ENCODE measurements at regions not wholly inside any gene's neighbourhood (a gene's known extent, or its start where the extent isn't known, plus 50 kb on each side); places are given as distances from the start of the nearest gene placed in this dataset.

GRCh38 chr5:161093100-161093499 is 241.1 kb upstream of the ATP10B start:
- TF ChIP-seq GATA2 (IDR thresholded peaks at IDR 0.05; ENCODE audit: low read depth, low read length), result no peak
- TF ChIP-seq GATA3 (IDR thresholded peaks at IDR 0.05; ENCODE audit: low read depth, low read length), result no peak

- TF ChIP-seq GATA3 (IDR thresholded peaks at IDR 0.05; ENCODE audit: low read depth, low read length), result no peak
- no peak for TF ChIP-seq GATA2 (IDR thresholded peaks at IDR 0.05; ENCODE audit: low read depth, low read length)
Measured at GRCh38 chr5:161089569-161089968, 237.6 kb upstream of the ATP10B start.

- TF ChIP-seq GATA2 (IDR thresholded peaks at IDR 0.05; ENCODE audit: low read depth, low read length), result no peak
- no peak for TF ChIP-seq GATA3 (IDR thresholded peaks at IDR 0.05; ENCODE audit: low read depth, low read length)
Measured at GRCh38 chr5:161086461-161086860, 234.4 kb upstream of the ATP10B start.

GRCh38 chr5:161085056-161085455 is 233.0 kb upstream of the ATP10B start:
- TF ChIP-seq GATA2 (IDR thresholded peaks at IDR 0.05; ENCODE audit: low read depth, low read length), result no peak
- no peak for TF ChIP-seq GATA3 (IDR thresholded peaks at IDR 0.05; ENCODE audit: low read depth, low read length)

- TF ChIP-seq GATA2 (IDR thresholded peaks at IDR 0.05; ENCODE audit: low read depth, low read length), result no peak
Measured at GRCh38 chr5:161084115-161084514, 232.1 kb upstream of the ATP10B start.

GRCh38 chr5:161078793-161079192 is 226.8 kb upstream of the ATP10B start:
- TF ChIP-seq GATA2 (IDR thresholded peaks at IDR 0.05; ENCODE audit: low read depth, low read length), result no peak
- TF ChIP-seq GATA3 (IDR thresholded peaks at IDR 0.05; ENCODE audit: low read depth, low read length), result no peak

GRCh38 chr5:161077936-161078545 is 226.0 kb upstream of the ATP10B start:
- no peak for TF ChIP-seq GATA2 (IDR thresholded peaks at IDR 0.05; ENCODE audit: low read depth, low read length)
- no peak for TF ChIP-seq GATA3 (IDR thresholded peaks at IDR 0.05; ENCODE audit: low read depth, low read length)

- TF ChIP-seq GATA3 (IDR thresholded peaks at IDR 0.05; ENCODE audit: low read depth, low read length) (no peak), GATA2 (IDR thresholded peaks at IDR 0.05; ENCODE audit: low read depth, low read length) (no peak)
Measured at GRCh38 chr5:161077496-161077895, 225.5 kb upstream of the ATP10B start.

- TF ChIP-seq GATA3 (IDR thresholded peaks at IDR 0.05; ENCODE audit: low read depth, low read length) (no peak), GATA2 (IDR thresholded peaks at IDR 0.05; ENCODE audit: low read depth, low read length) (no peak)
Measured at GRCh38 chr5:161064781-161065180, 212.8 kb upstream of the ATP10B start.

- TF ChIP-seq GATA2 (IDR thresholded peaks at IDR 0.05; ENCODE audit: low read depth, low read length) (no peak), GATA3 (IDR thresholded peaks at IDR 0.05; ENCODE audit: low read depth, low read length) (no peak)
Measured at GRCh38 chr5:161064297-161064696, 212.3 kb upstream of the ATP10B start.

GRCh38 chr5:161058781-161059180 is 206.8 kb upstream of the ATP10B start:
- TF ChIP-seq GATA3 (IDR thresholded peaks at IDR 0.05; ENCODE audit: low read depth, low read length), result no peak
- no peak for TF ChIP-seq GATA2 (IDR thresholded peaks at IDR 0.05; ENCODE audit: low read depth, low read length)

- TF ChIP-seq GATA3 (IDR thresholded peaks at IDR 0.05; ENCODE audit: low read depth, low read length) (no peak), GATA2 (IDR thresholded peaks at IDR 0.05; ENCODE audit: low read depth, low read length) (no peak)
Measured at GRCh38 chr5:161051920-161052500, 200.0 kb upstream of the ATP10B start.

- TF ChIP-seq GATA3 (IDR thresholded peaks at IDR 0.05; ENCODE audit: low read depth, low read length), result no peak
- no peak for TF ChIP-seq GATA2 (IDR thresholded peaks at IDR 0.05; ENCODE audit: low read depth, low read length)
Measured at GRCh38 chr5:161047024-161047423, 195.0 kb upstream of the ATP10B start.

GRCh38 chr5:161042862-161043261 is 190.9 kb upstream of the ATP10B start:
- no peak for TF ChIP-seq GATA2 (IDR thresholded peaks at IDR 0.05; ENCODE audit: low read depth, low read length)
- TF ChIP-seq GATA3 (IDR thresholded peaks at IDR 0.05; ENCODE audit: low read depth, low read length), result no peak

- no peak for TF ChIP-seq GATA2 (IDR thresholded peaks at IDR 0.05; ENCODE audit: low read depth, low read length)
- TF ChIP-seq GATA3 (IDR thresholded peaks at IDR 0.05; ENCODE audit: low read depth, low read length), result no peak
Measured at GRCh38 chr5:161042443-161042842, 190.4 kb upstream of the ATP10B start.

- TF ChIP-seq GATA2 (IDR thresholded peaks at IDR 0.05; ENCODE audit: low read depth, low read length) (no peak), GATA3 (IDR thresholded peaks at IDR 0.05; ENCODE audit: low read depth, low read length) (no peak)
Measured at GRCh38 chr5:161040818-161041217, 188.8 kb upstream of the ATP10B start.

All from SH-SY5Y (cell line).